K562 (cell line): ENCODE measurements at regions not wholly inside any gene's neighbourhood (a gene's known extent, or its start where the extent isn't known, plus 50 kb on each side); places are given as distances from the start of the nearest gene placed in this dataset.

Experiments
- ATAC-seq: fragments of 200-7000 bp; cut with Tn5 transposase; 3 replicates; pipeline ENCODE4 v1.9.1; 2020; ENCODE audit warnings: moderate library complexity
- BruUV-seq: library from RNA; stranded (reverse); fragments of 400-500 nt; replicated peaks from 2 replicates; lab custom pipeline; 2021; lab: Mats Ljungman, UMichigan
- CTCF ChIA-PET: fragments of 300-600 bp; formaldehyde crosslinking; extraction: SDS; loops from one replicate; lab custom pipeline; 2021; ENCODE audit warnings: low intra/inter-chr PET ratio; lab: Yijun Ruan, JAX
- POLR2A ChIA-PET: fragments of 300-600, 350-650 bp; sonication (Branson Sonifier 250); formaldehyde crosslinking; extraction: SDS; loops from one replicate; lab custom pipeline; 2021; ENCODE audit warnings: antibody characterized with exemption, inconsistent platforms; lab: Yijun Ruan, JAX
- DNase-seq, 4 experiments: peaks; one replicate each; pipeline versions ENCODE4 v3.0.0 to v3.0.0-alpha.2; 2011 to 2018; ENCODE audit warnings: low spot score in 3 of 4, mixed read lengths in 3 of 4; ENCODE audit errors: extremely low read depth in 1 of 4
- FAIRE-seq: peaks from 2 replicates; lab custom pipeline; 2011; peaks lifted over from hg19 to GRCh38; lab: Jason Lieb, UNC
- H2AFZ ChIP-seq: 2 replicates; pipeline ENCODE4 v1.6.0; 2011; ENCODE audit warnings: low read depth, low read length, control low read depth, inconsistent platforms
- H3K27ac ChIP-seq: fragments of 200-600 bp; 3 replicates; pipeline ENCODE4 v1.8.0; 2011; ENCODE audit warnings: low read depth, mild to moderate bottlenecking, control low read depth, inconsistent platforms, low read length, moderate library complexity, mixed read lengths; ENCODE audit errors: extremely low read depth
- H3K27me3 ChIP-seq, 2 experiments: fragments of 300-600 bp in 1 of 2; 2 replicates in 1 of 2; 3 replicates in 1 of 2; pipeline versions ENCODE4 v1.6.0 to v1.8.0; 2011; ENCODE audit warnings: inconsistent platforms in 2 of 2, low read length in 2 of 2, mild to moderate bottlenecking in 1 of 2, mixed read lengths in 1 of 2, moderate library complexity in 1 of 2; ENCODE audit not compliant: control insufficient read depth in 2 of 2, insufficient read depth in 2 of 2
- H3K36me3 ChIP-seq: fragments of 300-600 bp; 3 replicates; pipeline ENCODE4 v1.8.0; 2011; ENCODE audit warnings: mild to moderate bottlenecking, low read length, inconsistent platforms; ENCODE audit not compliant: control insufficient read depth, insufficient read depth
- H3K4me1 ChIP-seq, 2 experiments: fragments of 200-600 bp in 1 of 2; replicated peaks in 1 of 2; 2 replicates in 1 of 2; 3 replicates in 1 of 2; pipeline versions ENCODE4 v1.5.1 to v1.8.0; 2011; ENCODE audit warnings: inconsistent platforms in 2 of 2, low read length in 2 of 2, mild to moderate bottlenecking in 1 of 2, mixed read lengths in 1 of 2, moderate library complexity in 1 of 2; ENCODE audit not compliant: control insufficient read depth in 2 of 2, insufficient read depth in 2 of 2
- H3K4me2 ChIP-seq: 2 replicates; pipeline ENCODE4 v1.6.1; 2011; ENCODE audit warnings: low read length, control low read depth, inconsistent platforms, mixed read lengths; ENCODE audit not compliant: insufficient read depth
- H3K4me3 ChIP-seq: fragments of 200-600 bp; sonication (generic), shearing (Covaris generic); 2 replicates; pipeline ENCODE4 v1.5.1; 2016; ENCODE audit warnings: control low read depth, inconsistent platforms
- H3K79me2 ChIP-seq: fragments of 200-600 bp; 3 replicates; pipeline ENCODE4 v1.8.0; 2011; ENCODE audit warnings: low read length, inconsistent platforms; ENCODE audit not compliant: control insufficient read depth, insufficient read depth
- H3K9ac ChIP-seq, 2 experiments: 2 replicates each; pipeline versions ENCODE4 v1.6.0 to v1.6.1; 2011; ENCODE audit warnings: low read depth in 2 of 2, low read length in 2 of 2, control low read depth in 1 of 2, inconsistent platforms in 1 of 2, mild to moderate bottlenecking in 1 of 2, mixed read lengths in 1 of 2; ENCODE audit not compliant: insufficient read depth in 1 of 2
- H3K9me1 ChIP-seq: one replicate; pipeline ENCODE4 v1.6.0; 2011; ENCODE audit warnings: inconsistent platforms, mild to moderate bottlenecking, low read length, moderate library complexity; ENCODE audit not compliant: control insufficient read depth, insufficient read depth
- H3K9me3 ChIP-seq: replicated peaks from 2 replicates; pipeline ENCODE4 v1.5.1; 2011; ENCODE audit warnings: low read depth, low read length, inconsistent platforms; ENCODE audit not compliant: control insufficient read depth, insufficient read depth
- H4K20me1 ChIP-seq: replicated peaks from 2 replicates; pipeline ENCODE4 v1.6.1; 2011; ENCODE audit warnings: low read length, inconsistent platforms, mixed read lengths; ENCODE audit not compliant: control insufficient read depth, insufficient read depth
- BRCA1 ChIP-seq, 2 experiments: fragments of 450-650 bp in 1 of 2; sonication (generic) in 1 of 2; formaldehyde crosslinking in 1 of 2; IDR thresholded peaks; 2 replicates each; pipeline versions ENCODE4 v1.5.0 to v1.6.1; 2017 to 2020; ENCODE audit warnings: mild to moderate bottlenecking in 1 of 2, missing genetic modification reagents in 1 of 2
- RBM14 ChIP-seq: fragments of 200-400 bp; formaldehyde crosslinking; IDR thresholded peaks from 2 replicates; pipeline ENCODE4 v1.6.1; 2018; ENCODE audit warnings: low read depth, mild to moderate bottlenecking, low read length, moderate library complexity, borderline replicate concordance; ENCODE audit not compliant: insufficient read depth
- SIN3B ChIP-seq: fragments of 450-650 bp; IDR thresholded peaks from 2 replicates; pipeline ENCODE4 v1.6.1; 2017; ENCODE audit warnings: low read depth, mild to moderate bottlenecking, moderate library complexity
- XRCC4 ChIP-seq: IDR thresholded peaks from one replicate; pipeline ENCODE4 v1.6.1; 2011; ENCODE audit not compliant: insufficient read depth, insufficient read length; ENCODE audit errors: extremely low read depth
- ZNF76 ChIP-seq: fragments of 250-450 bp; sonication (Bioruptor Pico); IDR thresholded peaks from 2 replicates; pipeline ENCODE4 v1.4.0; 2020; ENCODE audit warnings: mild to moderate bottlenecking, moderate library complexity, borderline replicate concordance
- WGBS: fragments of 100-300 bp; shearing (Covaris generic); methylation state at CpG from one replicate; pipeline ENCODE4 v1.1.6; 2016; ENCODE audit warnings: low coverage, mixed read lengths; ENCODE audit not compliant: insufficient coverage; ENCODE audit errors: missing lambda C conversion rate; 5-methylcytosine and 5-hydroxymethylcytosine counted together
- in situ Hi-C: fragments of 300-500 bp; cut with MboI; formaldehyde crosslinking; loops from 4 replicates; pipeline ENCODE4 v1.15.0; 2018; ENCODE audit warnings: inconsistent platforms, mixed read lengths
- intact Hi-C: fragments of 100-400 bp; cut with micrococcal nuclease; formaldehyde crosslinking; loops from 2 replicates; pipeline ENCODE4 v1.14.2; 2022
- TF ChIP-seq, protein P1 (sequence below): IDR thresholded peaks from 2 replicates; pipeline ENCODE4 v1.6.1; 2011; ENCODE audit not compliant: insufficient read length; ENCODE audit errors: extremely low read depth
- TF ChIP-seq, protein P2 (sequence below): sonication (generic); formaldehyde crosslinking; IDR thresholded peaks from 2 replicates; pipeline ENCODE4 v1.9.0; 2022; ENCODE audit warnings: mild to moderate bottlenecking, missing genetic modification reagents

DNA sequence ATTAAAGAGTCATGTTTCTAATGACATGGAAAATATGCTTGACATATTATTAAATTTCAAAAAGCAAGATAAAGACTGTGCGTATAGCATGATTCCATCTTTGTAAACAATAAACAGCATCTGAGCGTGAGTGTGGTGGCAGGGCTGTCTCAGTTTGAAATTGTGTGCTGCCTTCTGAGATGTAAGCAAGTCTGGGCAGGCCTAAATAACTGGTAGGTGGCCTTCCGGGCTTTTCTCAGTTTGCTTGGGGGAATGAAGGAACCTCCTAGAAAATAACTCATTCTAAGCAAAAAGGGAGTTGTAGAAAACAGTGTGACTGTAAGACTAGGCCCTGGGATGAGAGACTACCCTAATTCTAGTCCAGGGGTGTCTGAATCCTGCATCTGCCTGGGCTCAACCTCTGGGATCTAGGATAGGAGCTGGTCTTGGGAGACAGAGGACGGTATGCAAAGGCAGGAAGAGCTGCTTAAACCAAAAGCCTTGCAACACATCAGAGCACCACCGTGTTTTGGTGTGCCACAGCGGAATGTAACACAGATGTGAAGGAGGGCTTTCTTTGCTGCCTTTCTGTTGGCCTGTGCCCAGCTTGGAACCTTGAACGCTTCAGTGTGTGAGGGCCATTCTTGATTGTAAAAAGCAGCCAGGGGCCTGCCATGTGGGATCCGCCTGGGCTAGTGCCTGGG lies 63.5 kb upstream of the L3MBTL3 start:
- Histone ChIP-seq H3K79me2 (no peaks in the 10 kb centered on the region), H3K27me3 (peaks cover 0 to 17% of the 10 kb centered on the region in 2 experiments; a peak in 3 of 5 replicates), H3K4me1 (peaks cover 0 to 4% of the 10 kb centered on the region in 2 experiments; a peak in 1 of 5 replicates), H3K36me3 (no peaks in the 10 kb centered on the region), H3K4me2 (no peak overlapping the region), H3K4me3 (no peak overlapping the region), H3K9ac (no peak overlapping the region), H4K20me1 (no peaks in the 10 kb centered on the region), H3K9me1 (no peaks in the 10 kb centered on the region), H3K27ac (no peak overlapping the region), H2AFZ (peak overlapping the region; percentile 23; the same call in 1 of the 2 replicates), H3K9me3 (no peaks in the 10 kb centered on the region)
- no TSS peak for BruUV-seq
- no peak; the same call in 2 of the 3 replicates for ATAC-seq
- TF ChIP-seq SIN3B (no peak), BRCA1 (IDR thresholded peaks at IDR 0.05) (no peak), BRCA1 (CRISPR knock-in tag; IDR thresholded peaks at IDR 0.05) (no peak), XRCC4 (no peak), ZNF76 (no peak), RBM14 (no peak)
- TF ChIP-seq, protein P1, sequence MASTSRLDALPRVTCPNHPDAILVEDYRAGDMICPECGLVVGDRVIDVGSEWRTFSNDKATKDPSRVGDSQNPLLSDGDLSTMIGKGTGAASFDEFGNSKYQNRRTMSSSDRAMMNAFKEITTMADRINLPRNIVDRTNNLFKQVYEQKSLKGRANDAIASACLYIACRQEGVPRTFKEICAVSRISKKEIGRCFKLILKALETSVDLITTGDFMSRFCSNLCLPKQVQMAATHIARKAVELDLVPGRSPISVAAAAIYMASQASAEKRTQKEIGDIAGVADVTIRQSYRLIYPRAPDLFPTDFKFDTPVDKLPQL = no peak
- TF ChIP-seq, protein P2, sequence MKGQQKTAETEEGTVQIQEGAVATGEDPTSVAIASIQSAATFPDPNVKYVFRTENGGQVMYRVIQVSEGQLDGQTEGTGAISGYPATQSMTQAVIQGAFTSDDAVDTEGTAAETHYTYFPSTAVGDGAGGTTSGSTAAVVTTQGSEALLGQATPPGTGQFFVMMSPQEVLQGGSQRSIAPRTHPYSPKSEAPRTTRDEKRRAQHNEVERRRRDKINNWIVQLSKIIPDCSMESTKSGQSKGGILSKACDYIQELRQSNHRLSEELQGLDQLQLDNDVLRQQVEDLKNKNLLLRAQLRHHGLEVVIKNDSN (CRISPR knock-in tag) = no peak
- ChIA-PET POLR2A (no interaction called here), CTCF (no interaction called here)
- in situ Hi-C loops (no loop called here), intact Hi-C loops (loop anchor here (5.0 kb wide), 1 partner anchor 62 kb away; the partner anchor contains the start of gene L3MBTL3)
- no peak for FAIRE-seq
- 25% methylated on average over 8 of the region's 8 CpGs for WGBS
- DNase-seq = no peak
